Naive thymus-derived CD8-positive, alpha-beta T cell (primary cell): ENCODE measurements at regions not wholly inside any gene's neighbourhood (a gene's known extent, or its start where the extent isn't known, plus 50 kb on each side); places are given as distances from the start of the nearest gene placed in this dataset.

Experiments used
- ATAC-seq, 2 donors: fragments of 150-1000 bp; cut with Tn5 transposase in 1 of 2; sonication (Bioruptor Pico), chemical (Tn5 transposase) in 1 of 2; 1 replicate in 1 of 2; 2 replicates in 1 of 2; pipeline ENCODE4 v1.10.0; 2021; ENCODE audit warnings: mild to moderate bottlenecking in 2 of 2, moderate library complexity in 2 of 2
- POLR2A ChIA-PET: fragments of 350-600 bp; sonication (Branson Sonifier 250); formaldehyde crosslinking; loops from one replicate; lab custom pipeline; 2021; ENCODE audit warnings: antibody characterized with exemption; lab: Charles Lee
- DNase-seq, 10 donors: peaks; one replicate each; pipeline versions ENCODE4 v3.0.0 to v3.0.0-alpha.2; 2020 to 2022
- H3K27ac Mint-ChIP-seq, 10 donors: one replicate each; pipeline ENCODE4 v1.8.0; 2020 to 2022; ENCODE audit warnings: mild to moderate bottlenecking in 10 of 10, mixed read lengths in 10 of 10, moderate library complexity in 4 of 10, inconsistent platforms in 1 of 10
- H3K27me3 Mint-ChIP-seq, 5 donors: one replicate each; pipeline ENCODE4 v1.8.0; 2021 to 2022; ENCODE audit warnings: mixed read lengths in 5 of 5
- H3K36me3 Mint-ChIP-seq, 3 donors: one replicate each; pipeline ENCODE4 v1.8.0; 2020 to 2022; ENCODE audit warnings: mixed read lengths in 3 of 3, mild to moderate bottlenecking in 2 of 3, inconsistent platforms in 1 of 3
- H3K4me1 Mint-ChIP-seq, 4 donors: one replicate each; pipeline ENCODE4 v1.8.0; 2021 to 2022; ENCODE audit warnings: mixed read lengths in 4 of 4
- H3K4me3 Mint-ChIP-seq, 10 donors: one replicate each; pipeline ENCODE4 v1.8.0; 2020 to 2022; ENCODE audit warnings: mild to moderate bottlenecking in 10 of 10, mixed read lengths in 10 of 10, moderate library complexity in 6 of 10, inconsistent platforms in 1 of 10
- H3K9me3 Mint-ChIP-seq, 9 donors: one replicate each; pipeline ENCODE4 v1.8.0; 2020 to 2022; ENCODE audit warnings: mixed read lengths in 9 of 9, mild to moderate bottlenecking in 3 of 9, inconsistent platforms in 1 of 9, moderate library complexity in 1 of 9

DNA sequence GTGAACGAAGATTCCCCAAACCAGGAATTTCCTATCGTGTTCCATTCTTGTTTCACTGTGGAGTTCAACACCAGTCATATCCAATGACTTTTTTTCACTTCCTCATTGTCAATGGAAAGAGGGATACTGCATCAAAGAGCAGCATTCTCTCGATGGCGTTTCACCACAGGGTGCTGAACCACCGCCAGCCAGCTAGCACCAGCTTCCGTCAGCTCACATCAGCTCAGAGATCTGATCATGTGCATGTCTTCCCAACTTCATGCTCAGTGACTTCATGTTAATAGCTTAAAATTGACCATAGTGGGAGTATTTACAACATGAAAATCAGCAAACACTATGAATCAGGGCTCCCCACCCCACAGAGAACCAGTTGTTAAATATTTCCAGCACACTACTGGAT is 359.9 kb downstream of the TNS1 start:
- no peaks in the 10 kb centered on the region for H3K27me3 Mint-ChIP-seq
- no peak overlapping the region for H3K4me3 Mint-ChIP-seq
- peaks cover 0 to 3% (median 0%) of the 10 kb centered on the region in 4 donors for H3K4me1 Mint-ChIP-seq
- no peak for DNase-seq
- POLR2A ChIA-PET, result no interaction called here
- no peak overlapping the region for H3K27ac Mint-ChIP-seq
- no peaks in the 10 kb centered on the region for H3K9me3 Mint-ChIP-seq
- ATAC-seq, result no peak
- no peaks in the 10 kb centered on the region for H3K36me3 Mint-ChIP-seq

DNA sequence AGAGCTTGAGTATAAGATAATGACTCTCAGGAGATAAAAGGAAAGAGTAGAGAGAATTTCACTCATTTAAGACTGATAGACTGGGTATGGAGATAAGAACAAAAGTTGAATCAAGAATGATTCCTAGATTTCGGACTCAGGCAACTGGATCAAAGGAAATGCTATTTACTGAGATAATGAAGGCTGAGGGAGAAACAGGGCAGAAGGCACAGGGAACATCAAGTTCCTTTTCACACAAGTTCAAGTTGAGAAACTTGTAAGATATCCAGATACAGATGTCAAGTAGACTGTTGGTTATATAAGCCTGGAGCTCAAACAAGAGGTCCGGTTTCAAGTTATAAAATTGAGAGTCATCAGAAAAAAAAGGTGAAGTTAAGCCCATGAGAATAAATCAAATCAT is 360.8 kb downstream of the TNS1 start:
- no peak for ATAC-seq
- POLR2A ChIA-PET, result interaction anchor here (0.7 kb wide), 1 partner anchor 129 kb away, joined by 3 read pairs; no protein-coding TSS in a partner anchor
- H3K4me1 Mint-ChIP-seq, result peaks cover 0 to 3% (median 0%) of the 10 kb centered on the region in 4 donors
- H3K27me3 Mint-ChIP-seq, result no peaks in the 10 kb centered on the region
- H3K27ac Mint-ChIP-seq, result no peak overlapping the region
- no peaks in the 10 kb centered on the region for H3K9me3 Mint-ChIP-seq
- H3K4me3 Mint-ChIP-seq, result no peak overlapping the region
- no peaks in the 10 kb centered on the region for H3K36me3 Mint-ChIP-seq
- DNase-seq, result no peak

DNA sequence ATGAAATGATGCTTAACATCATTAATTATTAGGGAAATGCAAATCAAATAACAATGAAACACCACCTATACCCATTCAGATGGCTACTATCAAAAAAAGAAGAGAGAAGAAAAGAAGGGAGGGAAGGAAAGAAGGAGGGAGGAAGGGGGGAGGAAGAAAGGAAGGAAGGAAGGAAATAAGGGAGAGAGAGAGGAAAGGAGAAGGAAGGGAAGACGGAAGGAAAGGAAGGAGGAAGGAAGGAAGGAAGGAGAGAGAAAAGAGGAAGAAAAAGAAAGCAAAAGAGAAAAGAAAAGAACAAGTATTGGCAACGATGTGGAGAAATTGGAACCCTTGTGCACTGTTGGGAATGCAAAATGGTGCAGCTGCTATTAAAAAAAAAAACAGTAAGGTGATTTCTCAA is 363.3 kb downstream of the TNS1 start:
- POLR2A ChIA-PET, result no interaction called here
- ATAC-seq (no peak), DNase-seq (no peak)
- Mint-ChIP-seq H3K4me1 (peaks cover 0 to 1% (median 0%) of the 10 kb centered on the region in 4 donors), H3K4me3 (no peak overlapping the region), H3K27ac (no peak overlapping the region), H3K36me3 (peaks cover 0 to 4% (median 0%) of the 10 kb centered on the region in 3 donors), H3K9me3 (no peaks in the 10 kb centered on the region), H3K27me3 (peaks cover 0 to 4% (median 0%) of the 10 kb centered on the region in 5 donors)

DNA sequence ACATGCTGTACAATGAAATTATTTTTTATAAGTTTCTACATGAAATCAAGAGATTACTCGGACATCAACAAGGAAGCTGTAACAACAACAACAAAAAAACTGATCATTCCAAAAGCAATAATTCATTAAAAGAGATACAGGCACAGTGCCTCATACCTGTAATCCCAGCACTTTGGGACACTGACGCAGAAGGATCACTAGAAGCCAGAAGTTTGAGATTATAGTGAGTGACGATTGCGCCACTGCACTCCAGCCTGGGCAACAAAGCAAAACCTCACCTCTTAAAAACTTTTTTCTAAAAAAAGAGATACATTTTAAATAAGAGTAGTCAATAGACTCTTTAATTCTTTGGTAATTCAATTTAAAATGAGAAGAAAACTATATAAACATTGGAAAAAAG is 364.3 kb downstream of the TNS1 start:
- Mint-ChIP-seq H3K9me3 (no peaks in the 10 kb centered on the region), H3K4me3 (no peak overlapping the region), H3K4me1 (peaks cover 0 to 5% (median 0%) of the 10 kb centered on the region in 4 donors), H3K27me3 (peaks cover 0 to 4% (median 0%) of the 10 kb centered on the region in 5 donors), H3K27ac (no peak overlapping the region), H3K36me3 (peaks cover 0 to 4% (median 0%) of the 10 kb centered on the region in 3 donors)
- POLR2A ChIA-PET, result no interaction called here
- ATAC-seq (no peak), DNase-seq (no peak)

DNA sequence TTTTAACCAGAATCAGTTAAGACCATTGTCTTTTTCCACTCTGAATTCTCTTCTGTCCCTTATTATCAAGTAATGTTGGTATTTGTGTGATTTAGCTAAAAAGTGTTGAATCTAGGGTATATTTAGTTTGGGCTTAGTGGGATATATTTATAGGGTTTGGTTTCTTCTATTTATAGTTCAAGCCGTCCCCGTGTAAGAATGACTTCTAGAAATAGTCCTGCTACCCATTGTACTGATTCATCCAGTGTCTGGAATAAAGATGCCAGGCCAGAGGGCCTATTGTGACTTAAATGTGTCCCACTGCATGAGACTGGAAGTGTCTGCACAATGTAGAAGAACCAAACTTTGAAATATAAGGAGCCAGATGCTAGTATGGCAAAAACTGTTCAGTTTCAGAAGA is 364.8 kb downstream of the TNS1 start:
- H3K4me3 Mint-ChIP-seq, result no peak overlapping the region
- ATAC-seq (no peak), DNase-seq (no peak)
- peaks cover 0 to 5% (median 0%) of the 10 kb centered on the region in 4 donors for H3K4me1 Mint-ChIP-seq
- POLR2A ChIA-PET, result no interaction called here
- peaks cover 0 to 4% (median 0%) of the 10 kb centered on the region in 5 donors for H3K27me3 Mint-ChIP-seq
- H3K27ac Mint-ChIP-seq, result no peak overlapping the region
- H3K36me3 Mint-ChIP-seq, result peaks cover 0 to 4% (median 0%) of the 10 kb centered on the region in 3 donors
- H3K9me3 Mint-ChIP-seq, result no peaks in the 10 kb centered on the region

DNA sequence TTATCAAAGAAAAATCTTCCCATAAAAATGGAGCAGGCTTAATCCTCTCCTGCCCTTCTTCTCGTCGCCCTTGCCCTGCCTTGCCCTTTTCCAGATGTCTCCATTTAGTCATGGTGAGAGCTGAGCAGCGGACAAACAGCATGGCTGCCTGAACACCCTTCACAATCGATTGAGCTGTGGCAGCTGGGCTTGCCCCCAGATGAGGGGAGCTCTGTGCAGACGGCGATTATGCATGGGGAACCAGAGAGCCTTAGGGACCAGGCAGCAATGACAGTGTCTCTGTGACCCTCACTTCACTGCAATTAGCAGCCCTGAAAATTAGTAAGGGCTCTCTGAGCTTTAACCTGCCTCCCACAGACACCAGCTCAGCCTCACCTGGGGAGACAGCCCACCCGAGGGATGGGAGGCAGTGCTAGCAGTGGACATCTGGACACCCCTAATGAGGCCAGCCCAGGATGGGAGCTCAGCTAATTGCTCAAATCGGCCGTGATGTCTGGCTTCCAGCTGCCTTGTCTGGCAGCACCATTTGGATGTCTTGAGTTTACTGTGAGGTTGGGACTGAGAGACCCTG is 365.7 kb downstream of the TNS1 start:
- H3K9me3 Mint-ChIP-seq, result no peaks in the 10 kb centered on the region
- no peak overlapping the region for H3K4me3 Mint-ChIP-seq
- ATAC-seq, result no peak
- peaks cover 0 to 4% (median 0%) of the 10 kb centered on the region in 3 donors for H3K36me3 Mint-ChIP-seq
- H3K4me1 Mint-ChIP-seq, result peaks cover 0 to 5% (median 0%) of the 10 kb centered on the region in 4 donors
- POLR2A ChIA-PET, result no interaction called here
- DNase-seq, result no peak
- no peak overlapping the region for H3K27ac Mint-ChIP-seq
- peaks cover 0 to 4% (median 0%) of the 10 kb centered on the region in 5 donors for H3K27me3 Mint-ChIP-seq

DNA sequence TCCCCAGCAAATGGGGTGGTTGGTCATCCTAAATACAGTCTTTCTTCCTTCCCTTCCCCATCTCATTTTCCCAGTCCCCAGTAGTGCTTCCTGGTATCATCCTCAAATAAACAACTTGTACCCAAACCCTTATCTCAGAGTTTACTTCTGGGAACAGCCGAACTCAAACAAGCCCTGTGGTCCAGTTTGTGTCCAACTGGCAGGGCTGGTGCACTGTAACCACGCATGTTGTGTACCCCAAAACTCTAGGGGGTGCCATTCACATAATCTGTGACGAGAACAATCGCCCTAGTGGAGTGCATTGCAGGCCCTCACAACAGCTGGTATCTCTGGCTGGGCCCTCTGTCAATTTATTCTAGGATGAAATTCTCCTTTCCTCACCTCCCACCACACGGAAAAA is 366.2 kb downstream of the TNS1 start:
- peaks cover 0 to 4% (median 0%) of the 10 kb centered on the region in 5 donors for H3K27me3 Mint-ChIP-seq
- DNase-seq (no peak), ATAC-seq (no peak)
- no peak overlapping the region for H3K4me3 Mint-ChIP-seq
- H3K36me3 Mint-ChIP-seq, result peaks cover 0 to 4% (median 0%) of the 10 kb centered on the region in 3 donors
- no peaks in the 10 kb centered on the region for H3K9me3 Mint-ChIP-seq
- no peak overlapping the region for H3K27ac Mint-ChIP-seq
- H3K4me1 Mint-ChIP-seq, result peaks cover 0 to 5% (median 0%) of the 10 kb centered on the region in 4 donors
- POLR2A ChIA-PET, result no interaction called here

DNA sequence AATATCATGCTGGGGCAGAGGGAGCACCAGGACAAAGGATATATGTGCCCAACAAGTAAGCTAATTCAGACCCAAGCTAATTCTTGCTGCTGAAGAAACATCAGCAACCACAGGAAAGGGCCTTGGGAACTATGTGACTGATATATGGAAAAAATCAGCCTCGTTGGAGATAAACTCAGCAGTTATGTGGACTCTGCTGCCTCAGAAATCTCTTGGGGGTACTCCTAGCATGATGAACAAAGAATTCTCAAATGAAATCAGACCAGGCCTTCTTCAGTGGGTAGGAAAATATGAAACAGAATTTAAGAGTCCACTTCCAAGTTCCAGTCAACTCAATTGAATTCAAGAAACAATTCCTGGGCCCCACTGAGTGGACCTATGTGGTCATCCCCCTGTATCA is 367.9 kb downstream of the TNS1 start:
- Mint-ChIP-seq H3K4me3 (no peak overlapping the region), H3K9me3 (no peaks in the 10 kb centered on the region), H3K36me3 (peaks cover 0 to 4% (median 0%) of the 10 kb centered on the region in 3 donors), H3K4me1 (peaks cover 0 to 5% (median 0%) of the 10 kb centered on the region in 4 donors), H3K27me3 (peaks cover 0 to 4% (median 0%) of the 10 kb centered on the region in 5 donors), H3K27ac (no peak overlapping the region)
- DNase-seq, result no peak
- no peak for ATAC-seq
- POLR2A ChIA-PET, result no interaction called here

DNA sequence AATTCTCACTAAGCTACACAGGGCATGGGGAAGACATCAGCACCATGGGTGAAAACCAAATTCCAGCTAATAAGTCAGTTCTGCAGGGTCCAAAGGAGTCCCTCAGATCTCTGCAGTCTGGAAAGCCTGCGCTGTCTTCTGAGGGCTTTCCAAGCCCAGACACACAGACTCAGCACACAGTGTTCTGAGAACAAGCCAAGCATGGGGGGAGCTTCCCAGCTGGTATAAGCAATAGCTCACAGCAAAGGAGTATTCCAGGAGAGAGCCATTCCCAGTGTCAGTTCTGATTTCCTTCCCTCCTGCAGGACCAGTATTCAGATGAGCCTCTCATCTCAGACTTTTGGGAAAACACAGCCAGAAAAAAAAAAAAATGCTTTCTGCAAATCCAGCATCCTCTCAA is 370.8 kb downstream of the TNS1 start:
- POLR2A ChIA-PET, result no interaction called here
- no peak for ATAC-seq
- H3K9me3 Mint-ChIP-seq, result no peaks in the 10 kb centered on the region
- H3K4me1 Mint-ChIP-seq, result peaks cover 0 to 5% (median 0%) of the 10 kb centered on the region in 4 donors
- H3K27ac Mint-ChIP-seq, result no peak overlapping the region
- no peak overlapping the region for H3K4me3 Mint-ChIP-seq
- H3K27me3 Mint-ChIP-seq, result peaks cover 0 to 4% (median 0%) of the 10 kb centered on the region in 5 donors
- peaks cover 0 to 4% (median 0%) of the 10 kb centered on the region in 3 donors for H3K36me3 Mint-ChIP-seq
- DNase-seq, result no peak

DNA sequence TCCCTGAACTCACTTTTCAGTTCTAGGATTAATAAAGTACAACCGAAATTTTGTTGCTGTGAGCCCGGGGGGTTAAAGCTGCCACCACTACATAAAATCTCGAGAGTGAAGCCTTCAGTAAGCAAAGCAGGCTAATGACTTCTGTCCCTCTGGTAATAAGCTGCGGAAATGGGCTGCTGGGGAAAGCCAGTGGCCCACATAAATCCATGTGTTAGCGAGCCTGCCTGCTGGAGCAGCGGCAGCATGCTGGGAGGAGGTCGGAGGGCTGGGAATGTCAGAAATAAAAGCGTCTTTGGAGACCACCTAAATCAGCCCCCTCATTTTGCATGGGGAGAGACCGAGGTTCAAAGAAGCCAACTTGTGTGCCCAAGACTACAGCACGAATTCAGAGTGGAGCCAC is 371.7 kb downstream of the TNS1 start:
- Mint-ChIP-seq H3K36me3 (peaks cover 0 to 4% (median 0%) of the 10 kb centered on the region in 3 donors), H3K4me3 (no peak overlapping the region), H3K27me3 (peaks cover 0 to 3% (median 0%) of the 10 kb centered on the region in 5 donors), H3K4me1 (peaks cover 0 to 5% (median 0%) of the 10 kb centered on the region in 4 donors), H3K9me3 (no peaks in the 10 kb centered on the region), H3K27ac (no peak overlapping the region)
- ATAC-seq (no peak), DNase-seq (no peak)
- POLR2A ChIA-PET, result no interaction called here

DNA sequence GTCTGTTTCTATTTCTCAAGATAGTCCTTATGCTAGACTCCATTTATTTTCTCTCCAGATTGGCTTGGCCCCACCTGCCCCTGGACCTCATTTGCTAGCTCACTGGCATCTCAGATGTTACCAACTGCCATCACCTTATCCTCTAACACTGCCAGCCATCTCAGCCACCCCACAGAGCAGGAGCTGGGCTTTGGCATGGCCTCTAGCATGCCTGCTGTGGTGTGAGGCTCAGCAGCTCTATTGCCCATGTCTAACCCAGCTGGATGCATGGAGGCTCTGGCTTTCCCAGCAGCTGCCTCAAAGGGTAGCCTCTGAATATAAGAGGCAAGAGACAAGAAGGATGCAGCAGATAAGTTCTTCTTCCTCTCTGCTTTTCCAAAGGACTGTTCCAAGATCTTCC is 373.4 kb downstream of the TNS1 start:
- Mint-ChIP-seq H3K27me3 (no peaks in the 10 kb centered on the region), H3K36me3 (no peaks in the 10 kb centered on the region), H3K27ac (peak overlapping the region in 1 of 10 donors; percentile 29), H3K9me3 (no peaks in the 10 kb centered on the region), H3K4me1 (peaks cover 0 to 3% (median 0%) of the 10 kb centered on the region in 4 donors), H3K4me3 (no peak overlapping the region)
- ATAC-seq (no peak), DNase-seq (no peak)
- POLR2A ChIA-PET, result no interaction called here

DNA sequence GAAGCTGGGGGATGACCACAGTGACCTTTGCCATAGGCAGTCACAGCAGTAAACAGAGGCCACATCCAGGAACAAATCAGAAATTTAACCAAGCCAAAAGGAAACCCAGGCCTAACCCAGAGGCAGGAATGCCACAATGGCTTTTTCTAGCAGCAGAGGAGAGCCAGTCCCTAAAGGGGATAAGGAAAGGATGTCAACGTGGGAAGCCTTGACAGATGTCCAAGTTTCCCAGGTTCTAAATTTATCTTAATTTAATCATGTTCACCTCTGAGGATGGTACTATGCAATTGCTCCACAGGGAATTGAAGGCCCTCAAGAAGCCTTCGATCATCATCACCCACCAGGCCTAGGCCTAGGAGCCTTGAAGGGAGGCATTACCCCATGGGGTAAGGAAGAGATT is 374.7 kb downstream of the TNS1 start:
- H3K4me1 Mint-ChIP-seq, result no peaks in the 10 kb centered on the region
- H3K36me3 Mint-ChIP-seq, result no peaks in the 10 kb centered on the region
- POLR2A ChIA-PET, result no interaction called here
- H3K9me3 Mint-ChIP-seq, result no peaks in the 10 kb centered on the region
- H3K27me3 Mint-ChIP-seq, result no peaks in the 10 kb centered on the region
- no peak overlapping the region for H3K4me3 Mint-ChIP-seq
- no peak overlapping the region for H3K27ac Mint-ChIP-seq
- no peak for ATAC-seq
- DNase-seq, result no peak

DNA sequence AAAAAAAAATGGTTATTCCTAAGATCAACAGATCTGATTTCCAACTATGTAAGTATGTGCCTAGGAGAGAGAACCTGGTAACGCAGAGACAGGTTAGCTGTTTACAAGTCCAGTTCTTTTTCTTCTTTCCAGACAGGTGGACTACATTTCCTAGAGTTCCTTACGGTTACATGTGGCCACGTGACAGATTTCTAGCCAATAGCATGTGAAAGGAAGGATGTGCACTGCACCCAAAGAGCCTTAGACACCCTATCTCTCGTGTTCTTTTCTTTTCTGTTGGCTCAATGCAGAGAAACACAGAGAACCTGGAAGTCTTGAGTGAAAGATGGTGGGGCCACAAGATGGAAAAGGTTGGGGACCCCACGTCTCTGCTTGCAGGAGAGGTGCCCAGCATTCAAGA is 375.9 kb downstream of the TNS1 start:
- Mint-ChIP-seq H3K27ac (no peak overlapping the region), H3K4me1 (no peaks in the 10 kb centered on the region), H3K27me3 (no peaks in the 10 kb centered on the region), H3K9me3 (no peaks in the 10 kb centered on the region), H3K36me3 (no peaks in the 10 kb centered on the region), H3K4me3 (no peak overlapping the region)
- DNase-seq (no peak), ATAC-seq (no peak)
- POLR2A ChIA-PET, result no interaction called here
